Ishikawa (cell line): ENCODE measurements at regions not wholly inside any gene's neighbourhood (a gene's known extent, or its start where the extent isn't known, plus 50 kb on each side); places are given as distances from the start of the nearest gene placed in this dataset.

Source experiments
- CEBPB ChIP-seq: IDR thresholded peaks from 2 replicates; pipeline ENCODE4 v1.6.1; 2012
- EGR1 ChIP-seq: IDR thresholded peaks from 2 replicates; pipeline ENCODE4 v1.6.1; 2012
- EP300 ChIP-seq: IDR thresholded peaks from 2 replicates; pipeline ENCODE4 v1.6.1; 2012; ENCODE audit warnings: borderline replicate concordance
- MAX ChIP-seq: IDR thresholded peaks from 2 replicates; pipeline ENCODE4 v1.6.1; 2012
- NFIC ChIP-seq: IDR thresholded peaks from 2 replicates; pipeline ENCODE4 v1.6.1; 2012
- RAD21 ChIP-seq: IDR thresholded peaks from 2 replicates; pipeline ENCODE4 v1.6.1; 2012; ENCODE audit warnings: low read depth
- TAF1 ChIP-seq: IDR thresholded peaks from 2 replicates; pipeline ENCODE4 v1.6.1; 2012; ENCODE audit warnings: low read depth, mild to moderate bottlenecking
- YY1 ChIP-seq: IDR thresholded peaks from 2 replicates; pipeline ENCODE4 v1.6.1; 2012; ENCODE audit warnings: low read depth
- TF ChIP-seq, protein P1 (sequence below): IDR thresholded peaks from 2 replicates; pipeline ENCODE4 v1.6.1; 2012; ENCODE audit warnings: low read depth, mild to moderate bottlenecking

DNA sequence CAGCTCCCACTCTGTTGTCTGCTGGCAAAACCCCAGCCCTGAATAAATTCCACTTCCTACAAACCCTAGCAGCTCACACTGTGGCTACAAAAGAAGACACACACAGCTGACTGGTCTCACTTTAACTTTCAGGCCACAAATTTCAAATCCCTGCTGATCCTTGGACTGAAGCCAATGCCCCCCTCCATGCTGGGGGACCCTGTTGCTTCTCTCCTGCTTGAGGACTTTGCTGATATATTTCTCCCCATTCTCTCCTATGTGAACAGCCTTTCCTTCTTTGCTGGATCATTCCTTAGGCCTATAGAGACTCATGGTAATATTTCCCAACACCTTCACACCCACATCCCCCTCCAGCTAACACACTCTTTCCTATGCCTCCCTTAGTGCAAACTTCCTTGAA lies 79.6 kb upstream of the ADRA1B start:
- TF ChIP-seq EP300 (no peak), EGR1 (no peak), MAX (no peak), YY1 (no peak), CEBPB (no peak), TAF1 (no peak), NFIC (no peak), RAD21 (no peak)
- TF ChIP-seq, protein P1, sequence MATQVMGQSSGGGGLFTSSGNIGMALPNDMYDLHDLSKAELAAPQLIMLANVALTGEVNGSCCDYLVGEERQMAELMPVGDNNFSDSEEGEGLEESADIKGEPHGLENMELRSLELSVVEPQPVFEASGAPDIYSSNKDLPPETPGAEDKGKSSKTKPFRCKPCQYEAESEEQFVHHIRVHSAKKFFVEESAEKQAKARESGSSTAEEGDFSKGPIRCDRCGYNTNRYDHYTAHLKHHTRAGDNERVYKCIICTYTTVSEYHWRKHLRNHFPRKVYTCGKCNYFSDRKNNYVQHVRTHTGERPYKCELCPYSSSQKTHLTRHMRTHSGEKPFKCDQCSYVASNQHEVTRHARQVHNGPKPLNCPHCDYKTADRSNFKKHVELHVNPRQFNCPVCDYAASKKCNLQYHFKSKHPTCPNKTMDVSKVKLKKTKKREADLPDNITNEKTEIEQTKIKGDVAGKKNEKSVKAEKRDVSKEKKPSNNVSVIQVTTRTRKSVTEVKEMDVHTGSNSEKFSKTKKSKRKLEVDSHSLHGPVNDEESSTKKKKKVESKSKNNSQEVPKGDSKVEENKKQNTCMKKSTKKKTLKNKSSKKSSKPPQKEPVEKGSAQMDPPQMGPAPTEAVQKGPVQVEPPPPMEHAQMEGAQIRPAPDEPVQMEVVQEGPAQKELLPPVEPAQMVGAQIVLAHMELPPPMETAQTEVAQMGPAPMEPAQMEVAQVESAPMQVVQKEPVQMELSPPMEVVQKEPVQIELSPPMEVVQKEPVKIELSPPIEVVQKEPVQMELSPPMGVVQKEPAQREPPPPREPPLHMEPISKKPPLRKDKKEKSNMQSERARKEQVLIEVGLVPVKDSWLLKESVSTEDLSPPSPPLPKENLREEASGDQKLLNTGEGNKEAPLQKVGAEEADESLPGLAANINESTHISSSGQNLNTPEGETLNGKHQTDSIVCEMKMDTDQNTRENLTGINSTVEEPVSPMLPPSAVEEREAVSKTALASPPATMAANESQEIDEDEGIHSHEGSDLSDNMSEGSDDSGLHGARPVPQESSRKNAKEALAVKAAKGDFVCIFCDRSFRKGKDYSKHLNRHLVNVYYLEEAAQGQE: no peak
